BLaER1 treated with 17β-estradiol and CSF1 and Interleukin-3, amounts not matched to agents 10 nM and 100 nM (cell line): ENCODE measurements at regions not wholly inside any gene's neighbourhood (a gene's known extent, or its start where the extent isn't known, plus 50 kb on each side); places are given as distances from the start of the nearest gene placed in this dataset.
A peak's percentile ranks its signal among the peaks of the same experiment; 100 is the strongest.

ENCODE experiments used
- H3K27ac ChIP-seq, 11 experiments: shearing (Covaris generic); formaldehyde crosslinking; 2 replicates each; pipeline ENCODE4 v1.8.1; 2022
- H3K27me3 ChIP-seq, 11 experiments: shearing (Covaris generic); formaldehyde crosslinking; 2 replicates each; pipeline ENCODE4 v1.8.1; 2022
- H3K36me3 ChIP-seq, 11 experiments: shearing (Covaris generic); formaldehyde crosslinking; 2 replicates each; pipeline ENCODE4 v1.8.1; 2022
- H3K4me1 ChIP-seq, 10 experiments: shearing (Covaris generic); formaldehyde crosslinking; 2 replicates each; pipeline ENCODE4 v1.8.1; 2022
- H3K4me2 ChIP-seq, 11 experiments: shearing (Covaris generic); formaldehyde crosslinking; 2 replicates each; pipeline ENCODE4 v1.8.1; 2022
- H3K4me3 ChIP-seq, 10 experiments: shearing (Covaris generic); formaldehyde crosslinking; 2 replicates each; pipeline ENCODE4 v1.8.1; 2022
- H3K9ac ChIP-seq, 11 experiments: shearing (Covaris generic); formaldehyde crosslinking; 2 replicates each; pipeline ENCODE4 v1.8.1; 2022
- H3K9me3 ChIP-seq, 11 experiments: shearing (Covaris generic); formaldehyde crosslinking; replicated peaks in 1 of 11; 2 replicates each; pipeline ENCODE4 v1.8.1; 2022
- H4K20me1 ChIP-seq, 11 experiments: shearing (Covaris generic); formaldehyde crosslinking; 2 replicates each; pipeline ENCODE4 v1.8.1; 2022
- Cebpa-rat ChIP-seq, 11 experiments: shearing (Covaris generic); IDR thresholded peaks; 2 replicates each; pipeline ENCODE4 v1.8.1; 2022

DNA sequence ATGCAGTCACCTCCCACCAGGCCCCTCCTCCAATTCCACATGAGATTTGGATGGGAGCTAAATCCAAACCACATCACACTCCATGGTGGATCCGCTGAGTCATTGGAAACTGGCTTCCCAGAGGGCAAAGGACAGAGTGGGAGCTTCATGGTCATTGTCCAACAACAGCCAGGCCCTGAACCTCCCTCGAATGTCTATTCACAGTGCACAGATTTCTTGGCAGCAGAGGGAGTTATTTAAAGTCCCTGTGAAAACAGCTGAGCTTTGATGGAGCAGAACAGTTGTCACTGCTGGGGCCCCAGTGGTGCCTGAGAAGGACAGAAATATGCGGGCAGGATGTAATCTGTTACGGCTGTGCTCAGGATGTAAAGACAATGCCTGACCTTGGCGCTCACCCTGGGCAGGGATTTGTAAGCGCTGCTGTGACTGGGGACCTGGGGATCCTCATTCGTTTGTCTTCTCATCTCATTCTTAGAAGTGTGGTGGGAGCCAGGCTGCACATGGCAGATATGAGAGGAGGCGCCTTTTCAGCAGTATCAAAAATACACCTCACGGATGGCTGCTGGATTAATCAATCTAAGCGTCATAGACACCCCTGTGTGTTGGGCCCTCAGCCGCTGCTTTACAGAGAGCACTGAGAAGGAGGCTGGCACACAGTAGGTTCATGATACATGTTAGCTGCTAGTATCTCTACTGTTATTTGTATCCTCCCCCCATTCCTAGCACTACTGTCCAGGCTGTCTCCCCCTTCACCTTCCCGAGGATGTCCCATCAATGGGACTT lies 439.4 kb downstream of the PTPRU start:
- Histone ChIP-seq H3K27me3 (no peaks in the 10 kb centered on the region), H3K27ac (no peak overlapping the region), H3K4me3 (no peak overlapping the region), H4K20me1 (no peaks in the 10 kb centered on the region; a peak in 2 of 22 replicates), H3K4me2 (peak overlapping the region in 9 of 11 experiments; percentile 15 to 68 (median 60); a peak in 17 of 22 replicates), H3K9ac (no peak overlapping the region), H3K4me1 (peaks cover 6 to 32% (median 16%) of the 10 kb centered on the region in 10 experiments; a peak in 19 of 20 replicates), H3K36me3 (no peaks in the 10 kb centered on the region), H3K9me3 (peaks cover 0 to 7% (median 0%) of the 10 kb centered on the region in 11 experiments; a peak in 1 of 22 replicates)
- TF ChIP-seq Cebpa-rat (IDR thresholded peaks at IDR 0.05) = no peak

DNA sequence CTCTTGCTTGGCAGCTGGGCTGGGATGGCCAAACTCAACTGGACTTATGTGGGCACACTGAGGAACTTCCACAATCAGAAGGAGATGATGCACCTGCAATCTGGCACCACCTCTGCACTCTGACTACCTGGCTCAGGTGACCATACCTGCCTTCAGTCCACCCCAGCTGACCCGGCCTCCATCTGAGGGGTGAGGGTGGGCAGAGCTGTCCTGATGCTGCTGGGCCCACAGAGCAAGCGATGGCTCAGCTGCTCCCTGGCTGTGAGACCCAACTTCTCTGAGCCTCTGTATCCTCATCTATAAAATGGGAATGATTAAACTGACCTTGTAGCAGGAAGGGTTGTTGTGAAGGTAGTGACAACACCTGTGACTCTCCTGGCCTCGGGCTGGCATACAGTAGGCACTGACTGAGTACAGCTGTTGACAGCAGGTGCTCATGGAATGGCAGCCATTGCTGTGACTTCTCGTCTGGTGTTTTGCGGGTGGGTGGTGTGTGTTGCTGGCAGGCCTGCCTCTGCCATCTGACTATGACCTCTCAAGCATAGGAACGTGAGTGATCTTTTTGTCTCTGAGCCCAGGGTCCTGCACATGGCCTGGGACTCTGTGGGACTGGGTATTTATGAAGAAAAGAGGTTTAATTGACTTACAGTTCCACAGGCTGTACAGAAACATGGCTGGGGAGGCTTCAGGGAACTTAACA lies 438.5 kb downstream of the PTPRU start:
- no peaks in the 10 kb centered on the region; a peak in 2 of 22 replicates for H4K20me1 ChIP-seq
- peaks cover 0 to 2% (median 0%) of the 10 kb centered on the region in 11 experiments; a peak in 1 of 22 replicates for H3K9me3 ChIP-seq

DNA sequence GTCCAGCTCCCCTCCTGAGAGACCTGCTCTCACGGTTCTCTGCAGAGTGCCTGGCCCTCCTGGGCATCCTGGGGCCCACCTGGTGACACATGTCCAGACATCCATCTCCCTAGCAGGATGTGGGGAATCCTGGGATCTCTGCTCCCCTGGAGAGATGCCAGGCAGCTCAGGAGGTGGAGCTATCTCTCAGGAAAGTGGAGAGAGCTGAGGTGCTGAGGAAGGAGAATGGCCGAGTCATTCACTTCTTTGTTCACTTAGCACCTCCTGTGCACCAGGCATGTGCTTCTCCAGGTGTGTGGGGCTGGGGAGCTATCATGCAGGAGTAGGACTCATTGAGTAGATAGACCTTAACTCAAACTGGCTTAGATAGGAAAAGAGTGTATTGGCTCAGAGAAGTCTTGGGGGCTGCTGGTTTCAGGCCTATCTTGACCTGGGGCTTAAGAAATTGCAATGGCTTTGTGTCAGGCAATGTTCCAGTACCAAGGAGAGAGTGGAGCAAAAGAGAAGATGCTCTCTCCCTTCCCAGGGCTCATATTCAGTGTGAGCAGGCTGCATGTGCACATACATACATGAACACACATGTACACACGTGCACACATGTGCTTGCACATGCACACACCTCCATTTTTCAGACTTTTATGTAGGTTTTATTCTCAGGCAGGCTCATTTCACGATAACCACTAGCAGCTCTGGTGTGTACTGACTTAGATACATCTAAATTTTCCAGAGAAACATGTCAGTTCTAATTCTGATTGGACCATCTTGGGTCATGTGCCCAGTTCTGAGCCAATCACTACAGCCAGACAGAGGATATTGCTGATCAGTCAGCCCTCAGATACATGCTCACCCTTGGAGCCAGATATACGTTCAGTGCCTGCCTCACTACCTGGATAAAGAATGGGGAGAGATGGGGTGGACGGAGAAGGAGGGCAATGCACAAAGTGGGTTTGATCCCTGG lies 437.6 kb downstream of the PTPRU start:
- Histone ChIP-seq H3K36me3 (no peaks in the 10 kb centered on the region), H3K27me3 (no peaks in the 10 kb centered on the region), H3K9me3 (no peaks in the 10 kb centered on the region), H3K9ac (no peak overlapping the region), H4K20me1 (no peaks in the 10 kb centered on the region; a peak in 2 of 22 replicates), H3K4me1 (peaks cover 6 to 30% (median 16%) of the 10 kb centered on the region in 10 experiments; a peak in 19 of 20 replicates), H3K4me3 (no peak overlapping the region), H3K27ac (no peak overlapping the region), H3K4me2 (no peak overlapping the region)
- TF ChIP-seq Cebpa-rat (IDR thresholded peaks at IDR 0.05) = no peak

More for the DNA sequence above, 438.5 kb downstream of the PTPRU start:
- no peak overlapping the region for H3K4me3 ChIP-seq
- H3K27me3 ChIP-seq = no peaks in the 10 kb centered on the region
- H3K36me3 ChIP-seq = no peaks in the 10 kb centered on the region
- no peak overlapping the region for H3K27ac ChIP-seq
- TF ChIP-seq Cebpa-rat (IDR thresholded peaks at IDR 0.05) = no peak
- peaks cover 6 to 30% (median 16%) of the 10 kb centered on the region in 10 experiments; a peak in 19 of 20 replicates for H3K4me1 ChIP-seq
- H3K4me2 ChIP-seq = peak overlapping the region in 9 of 11 experiments; percentile 15 to 68 (median 60); a peak in 13 of 22 replicates
- H3K9ac ChIP-seq = no peak overlapping the region

DNA sequence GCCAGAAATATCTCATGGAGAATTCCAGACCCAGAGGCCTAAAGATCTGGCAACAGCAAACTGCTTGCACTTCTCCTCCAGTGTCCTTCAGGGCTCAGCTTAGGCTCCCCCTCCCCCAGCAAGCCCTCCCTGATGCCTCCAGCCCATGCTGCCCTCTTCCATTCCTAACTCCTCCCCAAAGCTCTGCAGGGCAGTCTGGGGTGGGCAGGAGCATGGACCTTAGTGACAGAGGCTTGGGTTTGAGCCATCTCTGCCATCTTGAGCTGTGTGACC lies 436.8 kb downstream of the PTPRU start:
- no peak for TF ChIP-seq Cebpa-rat (IDR thresholded peaks at IDR 0.05)
- Histone ChIP-seq H3K9me3 (no peaks in the 10 kb centered on the region), H4K20me1 (no peaks in the 10 kb centered on the region; a peak in 2 of 22 replicates), H3K27ac (no peak overlapping the region), H3K4me2 (no peak overlapping the region), H3K9ac (no peak overlapping the region), H3K4me1 (peaks cover 6 to 30% (median 16%) of the 10 kb centered on the region in 10 experiments; a peak in 19 of 20 replicates), H3K36me3 (no peaks in the 10 kb centered on the region), H3K4me3 (no peak overlapping the region), H3K27me3 (no peaks in the 10 kb centered on the region)

DNA sequence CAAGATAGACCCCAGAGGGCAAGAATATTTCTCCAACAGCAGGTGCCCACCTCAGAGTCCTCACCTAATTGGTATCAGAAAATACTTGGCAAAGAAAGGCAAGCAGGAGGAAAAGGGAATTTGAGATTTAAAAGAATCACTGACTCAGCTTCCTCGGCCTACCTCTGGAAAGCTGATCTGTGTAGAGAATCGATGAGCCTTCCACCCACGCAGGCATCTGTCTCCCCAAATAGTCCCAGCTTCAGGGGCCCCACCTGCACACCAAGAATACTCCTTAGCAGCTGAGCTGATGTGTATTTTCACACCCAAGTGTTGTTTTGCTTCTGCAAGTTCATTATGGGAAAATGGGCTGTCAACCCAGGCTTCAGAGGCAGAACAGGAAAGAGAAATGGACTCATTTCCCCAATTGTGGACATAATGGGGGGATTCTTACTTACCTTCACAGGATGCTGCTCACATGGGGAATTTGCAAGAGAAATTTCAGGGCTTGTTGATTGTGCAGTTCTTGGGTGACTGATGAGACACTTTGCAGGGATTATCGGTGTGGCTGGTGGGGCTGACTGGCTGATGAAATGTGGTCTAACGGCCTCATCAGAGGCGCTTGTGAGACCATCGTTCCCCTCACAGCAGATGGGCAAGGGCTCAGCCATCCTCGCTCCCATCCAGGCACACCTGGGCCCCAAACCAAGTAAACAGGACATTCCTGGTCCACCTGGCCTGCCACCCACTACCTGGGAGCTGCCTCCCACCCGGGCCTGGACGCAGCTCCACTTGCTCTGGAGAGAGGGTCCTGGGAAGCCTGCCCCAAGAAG lies 436.3 kb downstream of the PTPRU start:
- Histone ChIP-seq H3K27ac (no peak overlapping the region), H3K9ac (no peak overlapping the region), H3K27me3 (no peaks in the 10 kb centered on the region), H3K4me2 (peak overlapping the region in 3 of 11 experiments; percentile 0 to 38 (median 7); a peak in 2 of 22 replicates), H4K20me1 (no peaks in the 10 kb centered on the region; a peak in 2 of 22 replicates), H3K36me3 (no peaks in the 10 kb centered on the region), H3K4me3 (no peak overlapping the region), H3K9me3 (no peaks in the 10 kb centered on the region), H3K4me1 (peaks cover 6 to 28% (median 16%) of the 10 kb centered on the region in 10 experiments; a peak in 19 of 20 replicates)
- no peak for TF ChIP-seq Cebpa-rat (IDR thresholded peaks at IDR 0.05)

DNA sequence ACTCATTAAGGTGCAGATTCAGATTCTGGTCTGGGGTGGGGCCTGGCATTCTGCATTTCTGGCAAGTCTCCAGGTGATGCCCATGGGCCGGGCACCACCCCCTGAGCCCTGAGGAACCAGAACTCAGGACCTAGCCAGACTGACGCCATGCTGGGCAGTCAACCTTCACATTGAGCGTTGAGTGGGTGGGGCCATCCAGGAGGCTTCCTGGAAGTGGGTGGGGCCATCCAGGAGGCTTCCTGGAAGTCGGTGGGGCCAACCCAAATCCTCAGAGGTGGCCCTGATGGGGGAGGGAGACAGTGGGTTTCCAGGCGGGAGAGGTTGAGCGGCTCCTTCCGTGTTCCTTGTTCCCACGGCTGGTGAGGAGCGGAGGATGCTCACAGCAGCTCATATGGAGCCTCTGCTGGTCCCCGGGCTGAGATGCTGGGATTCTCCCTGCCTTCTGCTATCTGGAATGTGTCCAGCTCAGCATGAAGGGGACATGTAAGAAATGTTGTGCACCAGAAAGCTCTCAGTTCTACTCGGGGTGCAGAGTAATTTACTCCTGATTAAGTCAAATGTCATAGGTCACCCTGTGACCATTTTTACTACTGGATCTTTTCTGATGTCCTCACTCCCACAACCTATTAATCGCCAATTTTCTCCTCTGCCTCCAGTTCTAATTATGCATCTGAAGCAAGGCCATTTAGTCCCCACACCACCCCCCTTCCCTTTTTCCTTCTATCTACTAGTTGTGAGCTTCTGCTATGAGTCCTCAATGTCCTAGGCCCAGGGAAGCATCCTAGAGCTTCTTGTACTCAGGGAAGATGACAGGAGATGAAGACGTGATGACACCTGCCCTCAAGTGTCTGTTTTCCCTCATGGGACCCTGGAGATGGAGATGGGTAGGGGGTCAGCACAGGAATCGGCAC lies 435.4 kb downstream of the PTPRU start:
- Histone ChIP-seq H3K4me2 (peak overlapping the region in 3 of 11 experiments; percentile 0 to 38 (median 7); a peak in 2 of 22 replicates), H3K4me1 (peaks cover 6 to 20% (median 16%) of the 10 kb centered on the region in 10 experiments; a peak in 19 of 20 replicates), H3K36me3 (no peaks in the 10 kb centered on the region), H3K4me3 (no peak overlapping the region), H3K27me3 (no peaks in the 10 kb centered on the region), H3K27ac (no peak overlapping the region), H3K9ac (no peak overlapping the region), H3K9me3 (no peaks in the 10 kb centered on the region), H4K20me1 (no peaks in the 10 kb centered on the region; a peak in 2 of 22 replicates)
- TF ChIP-seq Cebpa-rat (IDR thresholded peaks at IDR 0.05) = no peak

DNA sequence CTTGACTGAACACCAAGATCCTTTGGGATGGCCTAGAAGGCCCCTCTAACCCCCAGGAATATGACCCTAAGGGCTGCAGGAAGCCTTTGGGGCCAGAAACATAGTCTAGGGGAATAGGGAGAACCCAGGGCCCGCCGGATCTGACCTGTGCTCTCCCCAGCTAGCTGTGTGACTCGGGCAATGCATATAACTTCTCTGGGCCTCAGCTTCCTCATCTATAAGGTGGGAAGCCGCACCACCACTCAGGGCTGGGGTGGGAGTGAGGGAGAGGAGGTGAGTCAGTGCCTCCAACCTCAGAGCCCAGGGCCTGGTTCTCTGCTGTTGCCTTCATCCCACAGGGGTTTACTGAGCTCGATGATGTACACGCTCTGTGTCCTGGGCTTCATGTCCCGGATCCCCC lies 434.4 kb downstream of the PTPRU start:
- no peak for TF ChIP-seq Cebpa-rat (IDR thresholded peaks at IDR 0.05)
- H3K4me3 ChIP-seq = no peak overlapping the region
- no peaks in the 10 kb centered on the region for H3K36me3 ChIP-seq

More for the DNA sequence above, 434.4 kb downstream of the PTPRU start:
- Histone ChIP-seq H3K9me3 (no peaks in the 10 kb centered on the region), H3K27ac (no peak overlapping the region), H3K4me1 (peaks cover 6 to 15% (median 11%) of the 10 kb centered on the region in 10 experiments; a peak in 19 of 20 replicates), H3K27me3 (no peaks in the 10 kb centered on the region), H3K4me2 (no peak overlapping the region), H4K20me1 (no peaks in the 10 kb centered on the region; a peak in 2 of 22 replicates), H3K9ac (no peak overlapping the region)
